Left ventricle myocardium inferior (tissue), 1 donor: ENCODE measurements at regions not wholly inside any gene's neighbourhood (a gene's known extent, or its start where the extent isn't known, plus 50 kb on each side); places are given as distances from the start of the nearest gene placed in this dataset.

ENCODE experiments used
- DNase-seq: peaks from one replicate; pipeline ENCODE4 v3.0.0-alpha.2; 2020
- H3K27ac ChIP-seq: fragments of 200-600 bp; replicated peaks from 2 replicates; pipeline ENCODE4 v1.8.0; 2021
- H3K27me3 ChIP-seq: fragments of 200-600 bp; 2 replicates; pipeline ENCODE4 v1.8.0; 2021; ENCODE audit warnings: low read depth
- H3K36me3 ChIP-seq: fragments of 200-600 bp; 2 replicates; pipeline ENCODE4 v1.8.0; 2021
- H3K4me1 ChIP-seq: fragments of 200-600 bp; 2 replicates; pipeline ENCODE4 v1.8.0; 2021
- H3K4me3 ChIP-seq: fragments of 200-600 bp; 2 replicates; pipeline ENCODE4 v1.8.0; 2021; ENCODE audit warnings: mild to moderate bottlenecking, moderate library complexity
- H3K9me3 ChIP-seq: fragments of 200-600 bp; replicated peaks from 2 replicates; pipeline ENCODE4 v1.8.0; 2021
- intact Hi-C: fragments of 100-400 bp; cut with micrococcal nuclease; formaldehyde crosslinking; loops from one replicate; pipeline ENCODE4 v1.11.0; 2022
- TF ChIP-seq, protein P1 (sequence below): fragments of 200-600 bp; IDR thresholded peaks from 2 replicates; pipeline ENCODE4 v1.8.0; 2021; ENCODE audit warnings: antibody characterized with exemption, mild to moderate bottlenecking, borderline replicate concordance
- donor health status: DM: no; HTN: yes; CAD: no; lungs with severe emphysema.

DNA sequence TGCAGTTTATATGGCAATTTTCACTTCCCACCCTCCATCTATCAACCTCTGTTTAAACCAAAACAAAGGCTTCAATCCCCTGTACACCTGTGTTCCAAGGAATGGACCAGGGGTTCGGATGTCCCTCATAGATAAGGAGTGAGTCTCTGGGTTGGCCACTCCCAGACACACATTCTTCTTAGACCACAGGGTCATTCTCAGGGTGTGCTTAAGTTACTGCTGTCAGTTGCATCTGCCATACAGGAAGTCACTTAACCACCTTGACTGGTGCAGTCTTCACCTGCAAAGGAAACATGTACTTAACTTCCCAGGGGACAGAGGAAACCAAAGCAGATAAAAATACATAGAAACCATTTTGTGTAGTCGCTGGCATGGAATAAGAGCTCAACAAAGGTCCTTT lies 151.0 kb upstream of the NDUFV2 start:
- no peak overlapping the region for H3K27ac ChIP-seq
- no peaks in the 10 kb centered on the region for H3K4me1 ChIP-seq
- peaks cover 12% of the 10 kb centered on the region for H3K9me3 ChIP-seq
- H3K36me3 ChIP-seq = no peaks in the 10 kb centered on the region
- no peak for DNase-seq
- TF ChIP-seq, protein P1, sequence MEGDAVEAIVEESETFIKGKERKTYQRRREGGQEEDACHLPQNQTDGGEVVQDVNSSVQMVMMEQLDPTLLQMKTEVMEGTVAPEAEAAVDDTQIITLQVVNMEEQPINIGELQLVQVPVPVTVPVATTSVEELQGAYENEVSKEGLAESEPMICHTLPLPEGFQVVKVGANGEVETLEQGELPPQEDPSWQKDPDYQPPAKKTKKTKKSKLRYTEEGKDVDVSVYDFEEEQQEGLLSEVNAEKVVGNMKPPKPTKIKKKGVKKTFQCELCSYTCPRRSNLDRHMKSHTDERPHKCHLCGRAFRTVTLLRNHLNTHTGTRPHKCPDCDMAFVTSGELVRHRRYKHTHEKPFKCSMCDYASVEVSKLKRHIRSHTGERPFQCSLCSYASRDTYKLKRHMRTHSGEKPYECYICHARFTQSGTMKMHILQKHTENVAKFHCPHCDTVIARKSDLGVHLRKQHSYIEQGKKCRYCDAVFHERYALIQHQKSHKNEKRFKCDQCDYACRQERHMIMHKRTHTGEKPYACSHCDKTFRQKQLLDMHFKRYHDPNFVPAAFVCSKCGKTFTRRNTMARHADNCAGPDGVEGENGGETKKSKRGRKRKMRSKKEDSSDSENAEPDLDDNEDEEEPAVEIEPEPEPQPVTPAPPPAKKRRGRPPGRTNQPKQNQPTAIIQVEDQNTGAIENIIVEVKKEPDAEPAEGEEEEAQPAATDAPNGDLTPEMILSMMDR = no peak
- no peak overlapping the region for H3K4me3 ChIP-seq
- intact Hi-C loops = no loop called here
- H3K27me3 ChIP-seq = peaks cover 11% of the 10 kb centered on the region

DNA sequence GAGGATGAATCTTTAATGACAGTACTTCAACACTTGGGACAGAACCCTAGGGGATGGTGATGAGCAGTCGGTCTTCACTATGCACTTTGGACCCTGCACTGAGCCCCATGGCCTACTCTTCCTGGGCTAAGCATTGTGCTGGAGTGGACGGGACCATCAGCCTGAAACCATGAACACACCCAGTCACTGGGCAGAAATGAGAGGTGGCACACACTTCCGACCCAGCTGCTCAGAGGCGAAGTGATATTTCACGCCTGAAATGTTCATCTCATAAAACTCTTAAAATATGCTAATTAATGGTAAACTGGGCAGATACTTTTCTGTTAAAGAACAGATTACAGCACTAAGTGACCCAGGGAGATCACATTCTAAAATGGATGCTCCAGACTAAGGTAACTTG lies 150.3 kb upstream of the NDUFV2 start:
- no peak for DNase-seq
- intact Hi-C loops = no loop called here
- Histone ChIP-seq H3K4me1 (no peaks in the 10 kb centered on the region), H3K9me3 (peaks cover 7% of the 10 kb centered on the region), H3K27ac (no peak overlapping the region), H3K36me3 (no peaks in the 10 kb centered on the region), H3K4me3 (no peak overlapping the region), H3K27me3 (peaks cover 11% of the 10 kb centered on the region)
- TF ChIP-seq, protein P1 = no peak

DNA sequence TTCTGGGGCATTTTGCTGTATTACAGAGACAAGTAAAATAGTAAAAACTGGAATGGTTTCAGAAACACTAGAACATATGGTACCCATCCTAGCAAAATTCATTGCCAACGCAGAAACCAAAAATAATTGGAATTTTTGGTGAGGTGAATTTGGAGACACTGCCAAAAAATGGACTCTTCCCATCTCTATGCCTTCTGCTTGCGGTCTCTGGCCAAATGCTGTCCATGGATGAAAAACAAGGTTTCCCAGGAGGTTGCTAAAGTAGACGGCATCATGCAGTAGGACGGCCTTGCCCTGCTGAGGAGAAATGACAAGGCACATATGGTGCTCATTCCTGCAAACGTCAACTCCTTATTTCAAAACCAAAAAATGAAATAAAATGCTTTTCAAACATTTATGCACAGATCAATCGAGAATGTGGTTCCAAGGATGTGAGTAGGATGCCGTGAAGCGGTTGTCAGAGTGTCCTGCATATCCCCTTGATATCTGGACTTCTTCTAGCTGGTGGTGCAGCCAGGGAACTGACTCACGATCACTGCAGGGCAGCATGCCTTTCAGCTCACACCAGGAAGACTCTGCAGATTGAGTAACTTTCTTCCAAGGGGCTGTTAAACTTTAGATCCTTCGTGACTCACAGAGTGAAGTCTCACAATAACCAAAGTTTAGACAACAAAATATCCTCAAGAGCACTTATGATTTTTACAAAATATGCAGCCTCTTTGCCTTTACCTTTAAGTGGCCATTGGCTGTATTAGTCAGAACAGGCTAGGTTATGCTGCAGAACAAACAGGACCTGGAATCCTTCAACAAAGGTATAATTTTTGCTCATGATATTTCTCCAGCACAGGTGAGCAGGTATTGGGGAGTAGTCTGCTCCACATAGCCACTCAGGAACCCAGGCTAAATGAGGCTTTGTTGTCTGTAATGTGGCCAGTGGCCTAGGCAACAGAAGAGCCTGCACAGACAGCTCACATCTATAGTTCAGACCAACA lies 149.4 kb upstream of the NDUFV2 start:
- TF ChIP-seq, protein P1 = no peak
- peaks cover 7% of the 10 kb centered on the region for H3K9me3 ChIP-seq
- H3K4me1 ChIP-seq = no peaks in the 10 kb centered on the region
- intact Hi-C loops = no loop called here
- no peak overlapping the region for H3K27ac ChIP-seq
- peaks cover 10% of the 10 kb centered on the region for H3K27me3 ChIP-seq
- DNase-seq = no peak
- no peak overlapping the region for H3K4me3 ChIP-seq
- H3K36me3 ChIP-seq = no peaks in the 10 kb centered on the region

DNA sequence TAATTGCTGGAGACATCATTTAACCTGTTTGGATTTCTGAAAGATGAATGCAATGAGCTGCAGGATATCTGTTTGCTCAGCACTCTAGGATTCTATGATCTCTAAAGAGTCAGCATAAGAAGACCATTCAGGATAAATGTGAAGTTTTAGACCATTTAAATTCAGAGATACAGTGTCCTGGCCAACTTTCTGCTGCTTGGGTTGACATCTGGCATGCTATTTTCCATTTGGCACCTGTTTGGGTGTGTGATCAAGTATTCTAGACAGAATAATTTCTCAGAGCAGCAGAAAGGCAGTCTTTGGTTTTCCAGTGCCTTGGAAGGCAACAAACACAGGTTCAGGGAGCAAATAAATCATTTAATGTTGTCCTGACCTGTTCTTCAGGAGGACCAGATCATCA lies 144.8 kb upstream of the NDUFV2 start:
- no peaks in the 10 kb centered on the region for H3K4me1 ChIP-seq
- H3K9me3 ChIP-seq = peaks cover 7% of the 10 kb centered on the region
- H3K27me3 ChIP-seq = peaks cover 19% of the 10 kb centered on the region
- intact Hi-C loops = no loop called here
- no peak overlapping the region for H3K4me3 ChIP-seq
- TF ChIP-seq, protein P1 = no peak
- H3K27ac ChIP-seq = no peak overlapping the region
- no peak for DNase-seq
- H3K36me3 ChIP-seq = no peaks in the 10 kb centered on the region

DNA sequence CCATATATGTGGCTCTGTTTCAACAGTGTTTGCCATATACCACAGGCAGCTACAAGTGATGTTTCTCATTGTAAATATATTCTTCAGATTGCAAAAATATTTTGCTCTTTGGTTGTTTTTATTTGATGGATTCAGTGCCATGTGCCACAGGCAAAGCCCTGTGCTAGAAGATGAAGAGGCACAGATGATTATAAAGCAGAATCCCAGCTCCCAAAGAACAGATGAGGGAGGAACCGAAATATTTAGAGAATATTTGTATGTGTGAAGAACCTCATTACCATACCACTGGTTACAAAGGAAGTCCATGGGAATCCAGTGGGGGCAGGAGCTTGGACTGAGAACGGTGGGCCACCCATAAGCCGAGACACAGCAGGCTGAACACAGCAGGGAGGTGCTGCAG lies 143.8 kb upstream of the NDUFV2 start:
- intact Hi-C loops = no loop called here
- peaks cover under 1% of the 10 kb centered on the region for H3K9me3 ChIP-seq

More for the DNA sequence above, 143.8 kb upstream of the NDUFV2 start:
- TF ChIP-seq, protein P1 = no peak
- no peak for DNase-seq
- Histone ChIP-seq H3K4me3 (no peak overlapping the region), H3K27ac (no peak overlapping the region), H3K36me3 (no peaks in the 10 kb centered on the region), H3K27me3 (peaks cover 19% of the 10 kb centered on the region), H3K4me1 (no peaks in the 10 kb centered on the region)
